ENCODE measurements at regions not wholly inside any gene's neighbourhood (a gene's known extent, or its start where the extent isn't known, plus 50 kb on each side); places are given as distances from the start of the nearest gene placed in this dataset.

DNA sequence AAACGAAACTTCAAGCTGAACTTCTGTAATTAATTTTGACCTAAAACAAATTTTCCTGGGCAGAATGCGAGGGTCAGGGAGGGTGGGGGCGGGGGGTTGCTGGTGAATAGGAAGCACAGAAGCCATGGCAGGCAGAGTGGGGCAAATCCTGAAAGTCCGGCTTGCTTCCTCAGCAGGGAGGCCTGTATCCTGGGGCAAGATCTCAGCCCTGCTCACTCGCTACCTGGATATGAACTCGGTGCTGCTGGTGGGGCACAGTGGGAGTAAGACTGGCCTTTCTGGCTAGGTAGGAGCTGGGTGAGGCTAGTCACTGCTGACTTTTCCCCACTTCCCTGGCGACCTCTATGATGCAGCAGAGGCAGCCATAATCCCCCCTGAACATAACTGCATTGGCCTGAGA lies 168.9 kb upstream of the CHORDC1 start:
- Histone ChIP-seq H3K4me3 (ENCODE audit: low read depth, low read length) (no peak overlapping the region), H3K36me3 (ENCODE audit: control insufficient read depth, insufficient read depth, low read length) (no peaks in the 10 kb centered on the region), H3K27me3 (ENCODE audit: control insufficient read depth, insufficient read depth, low read length) (no peaks in the 10 kb centered on the region)
- DNase-seq (ENCODE audit: low read depth) = no peak
- TF ChIP-seq, protein P1, sequence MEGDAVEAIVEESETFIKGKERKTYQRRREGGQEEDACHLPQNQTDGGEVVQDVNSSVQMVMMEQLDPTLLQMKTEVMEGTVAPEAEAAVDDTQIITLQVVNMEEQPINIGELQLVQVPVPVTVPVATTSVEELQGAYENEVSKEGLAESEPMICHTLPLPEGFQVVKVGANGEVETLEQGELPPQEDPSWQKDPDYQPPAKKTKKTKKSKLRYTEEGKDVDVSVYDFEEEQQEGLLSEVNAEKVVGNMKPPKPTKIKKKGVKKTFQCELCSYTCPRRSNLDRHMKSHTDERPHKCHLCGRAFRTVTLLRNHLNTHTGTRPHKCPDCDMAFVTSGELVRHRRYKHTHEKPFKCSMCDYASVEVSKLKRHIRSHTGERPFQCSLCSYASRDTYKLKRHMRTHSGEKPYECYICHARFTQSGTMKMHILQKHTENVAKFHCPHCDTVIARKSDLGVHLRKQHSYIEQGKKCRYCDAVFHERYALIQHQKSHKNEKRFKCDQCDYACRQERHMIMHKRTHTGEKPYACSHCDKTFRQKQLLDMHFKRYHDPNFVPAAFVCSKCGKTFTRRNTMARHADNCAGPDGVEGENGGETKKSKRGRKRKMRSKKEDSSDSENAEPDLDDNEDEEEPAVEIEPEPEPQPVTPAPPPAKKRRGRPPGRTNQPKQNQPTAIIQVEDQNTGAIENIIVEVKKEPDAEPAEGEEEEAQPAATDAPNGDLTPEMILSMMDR (IDR thresholded peaks at IDR 0.05; ENCODE audit: insufficient read depth, low read length, poor library complexity, severe bottlenecking) = no peak

DNA sequence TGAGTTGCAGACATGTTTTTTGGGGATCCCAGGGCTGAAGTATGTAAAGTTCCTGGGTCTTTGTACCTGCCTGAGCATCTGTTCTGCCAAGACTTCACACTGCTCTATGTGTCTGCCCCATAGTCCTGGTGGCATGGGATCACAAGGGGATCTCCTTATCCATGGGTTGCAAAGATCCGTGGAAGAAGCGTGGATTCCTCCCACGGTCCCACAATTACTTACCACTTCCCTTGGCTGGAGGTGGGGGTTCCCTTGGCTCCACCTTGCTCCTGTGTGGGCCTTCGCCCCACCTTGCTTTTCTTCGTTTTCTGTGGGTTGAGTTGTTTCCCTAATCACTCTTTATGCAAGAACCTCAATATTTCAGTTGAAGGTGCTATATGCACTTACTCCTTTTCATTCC lies 157.4 kb upstream of the CHORDC1 start:
- TF ChIP-seq, protein P1 (IDR thresholded peaks at IDR 0.05; ENCODE audit: insufficient read depth, low read length, poor library complexity, severe bottlenecking) = no peak
- no peak overlapping the region for H3K4me3 ChIP-seq (ENCODE audit: low read depth, low read length)
- no peaks in the 10 kb centered on the region for H3K36me3 ChIP-seq (ENCODE audit: control insufficient read depth, insufficient read depth, low read length)
- DNase-seq (ENCODE audit: low read depth) = no peak
- no peaks in the 10 kb centered on the region for H3K27me3 ChIP-seq (ENCODE audit: control insufficient read depth, insufficient read depth, low read length)

DNA sequence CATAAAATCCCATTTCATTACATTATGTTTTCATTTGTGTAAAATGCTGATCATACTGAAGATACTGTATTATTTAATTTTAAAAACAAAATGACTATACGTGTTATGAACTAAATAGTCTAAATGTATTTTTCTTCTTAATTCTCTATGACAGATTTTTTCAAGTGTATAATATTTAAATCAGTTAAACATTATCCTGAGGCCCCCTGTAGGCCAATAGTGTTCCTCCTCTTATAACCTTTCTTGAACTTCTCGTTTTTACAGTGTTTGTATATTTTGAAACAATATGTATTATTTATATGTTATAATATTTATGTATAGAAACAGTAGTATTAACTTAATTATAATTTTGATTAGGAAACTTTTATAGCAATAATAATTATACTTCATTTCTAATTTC lies 151.1 kb upstream of the CHORDC1 start:
- TF ChIP-seq, protein P1 (IDR thresholded peaks at IDR 0.05; ENCODE audit: insufficient read depth, low read length, poor library complexity, severe bottlenecking) = no peak
- Histone ChIP-seq H3K36me3 (ENCODE audit: control insufficient read depth, insufficient read depth, low read length) (no peaks in the 10 kb centered on the region), H3K4me3 (ENCODE audit: low read depth, low read length) (no peak overlapping the region), H3K27me3 (ENCODE audit: control insufficient read depth, insufficient read depth, low read length) (no peaks in the 10 kb centered on the region)
- no peak for DNase-seq (ENCODE audit: low read depth)

DNA sequence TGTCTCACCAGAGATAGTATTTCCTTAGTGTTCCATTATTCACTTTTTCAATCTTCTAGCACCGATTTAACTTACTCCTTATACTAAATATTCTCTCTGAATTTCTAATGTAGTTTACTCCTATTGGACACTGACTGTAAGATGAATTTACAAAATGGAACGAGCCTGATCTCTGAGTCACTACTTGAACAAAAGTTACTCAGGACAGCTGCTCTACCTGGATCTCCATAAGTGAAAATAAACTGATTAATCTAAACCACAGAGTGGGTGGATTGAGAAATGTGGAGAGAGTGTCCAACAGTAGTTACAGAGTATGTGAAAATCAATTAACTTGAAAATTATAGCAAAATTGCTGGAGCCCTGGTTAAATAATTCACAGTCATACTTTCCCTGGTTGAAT lies 141.7 kb upstream of the CHORDC1 start:
- TF ChIP-seq, protein P1 (IDR thresholded peaks at IDR 0.05; ENCODE audit: insufficient read depth, low read length, poor library complexity, severe bottlenecking) = no peak
- Histone ChIP-seq H3K36me3 (ENCODE audit: control insufficient read depth, insufficient read depth, low read length) (no peaks in the 10 kb centered on the region), H3K27me3 (ENCODE audit: control insufficient read depth, insufficient read depth, low read length) (no peaks in the 10 kb centered on the region), H3K4me3 (ENCODE audit: low read depth, low read length) (no peak overlapping the region)
- no peak for DNase-seq (ENCODE audit: low read depth)

DNA sequence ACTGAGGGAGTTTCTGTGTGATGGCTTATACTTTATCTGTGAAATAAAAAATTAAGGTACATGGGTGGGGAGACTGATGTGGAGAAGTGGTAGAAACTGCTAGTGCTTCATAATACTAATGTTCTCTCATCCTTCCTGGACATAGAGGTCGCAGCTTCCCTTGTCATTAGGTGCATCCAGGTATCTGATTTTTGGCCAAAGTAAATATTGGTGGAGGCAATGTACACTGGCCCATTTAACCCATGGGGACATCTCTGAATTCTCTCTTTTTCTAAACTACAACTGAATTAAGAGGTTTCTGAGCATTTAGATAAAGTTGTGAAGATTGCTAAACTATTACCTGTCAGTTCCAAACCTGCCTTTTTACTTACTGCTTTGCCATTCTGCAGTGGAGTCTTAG lies 140.9 kb upstream of the CHORDC1 start:
- no peak overlapping the region for H3K4me3 ChIP-seq (ENCODE audit: low read depth, low read length)
- H3K27me3 ChIP-seq (ENCODE audit: control insufficient read depth, insufficient read depth, low read length) = no peaks in the 10 kb centered on the region
- no peak for DNase-seq (ENCODE audit: low read depth)
- no peaks in the 10 kb centered on the region for H3K36me3 ChIP-seq (ENCODE audit: control insufficient read depth, insufficient read depth, low read length)
- TF ChIP-seq, protein P1 (IDR thresholded peaks at IDR 0.05; ENCODE audit: insufficient read depth, low read length, poor library complexity, severe bottlenecking) = no peak

DNA sequence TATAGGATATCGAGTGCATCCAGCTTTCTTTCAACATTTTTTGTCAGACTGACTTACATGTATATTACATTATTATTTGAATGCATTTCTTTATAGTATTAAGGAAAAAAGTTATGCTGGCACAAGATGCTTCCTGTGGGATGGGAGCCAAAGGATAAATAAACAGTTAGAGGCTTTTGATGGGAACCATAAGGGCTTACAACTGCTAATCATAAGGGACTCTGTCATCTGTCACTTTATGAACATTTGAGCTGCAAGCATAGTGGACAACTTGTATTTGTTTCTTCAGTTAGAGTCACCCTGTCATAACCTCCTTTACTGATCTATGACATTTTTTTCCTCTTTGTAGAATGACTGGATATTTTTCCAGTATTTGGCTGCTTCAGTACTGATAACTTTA lies 132.4 kb upstream of the CHORDC1 start:
- DNase-seq (ENCODE audit: low read depth) = no peak
- H3K36me3 ChIP-seq (ENCODE audit: control insufficient read depth, insufficient read depth, low read length) = no peaks in the 10 kb centered on the region
- H3K4me3 ChIP-seq (ENCODE audit: low read depth, low read length) = no peak overlapping the region
- TF ChIP-seq, protein P1 (IDR thresholded peaks at IDR 0.05; ENCODE audit: insufficient read depth, low read length, poor library complexity, severe bottlenecking) = no peak
- no peaks in the 10 kb centered on the region for H3K27me3 ChIP-seq (ENCODE audit: control insufficient read depth, insufficient read depth, low read length)

All from kidney epithelial cell (primary cell).